Activated naive CD4-positive, alpha-beta T cell treated with anti-CD3 and anti-CD28 coated beads, Interleukin-2, amount 50 U/mL, for 72 hours (primary cell): ENCODE measurements at regions not wholly inside any gene's neighbourhood (a gene's known extent, or its start where the extent isn't known, plus 50 kb on each side); places are given as distances from the start of the nearest gene placed in this dataset.

Experiments used
- ATAC-seq, 2 donors: fragments of 150-1000 bp; cut with Tn5 transposase; 2 replicates each; pipeline ENCODE4 v1.10.0; 2021; ENCODE audit warnings: mild to moderate bottlenecking in 2 of 2, moderate library complexity in 2 of 2
- DNase-seq, 2 donors: peaks; one replicate each; pipeline ENCODE4 v3.0.0; 2021 to 2022; ENCODE audit warnings: low spot score in 2 of 2
- H3K27ac Mint-ChIP-seq, 2 donors: one replicate each; pipeline ENCODE4 v1.8.0; 2022; ENCODE audit warnings: mild to moderate bottlenecking in 2 of 2, mixed read lengths in 2 of 2
- H3K36me3 Mint-ChIP-seq, 2 donors: one replicate each; pipeline ENCODE4 v1.8.0; 2022; ENCODE audit warnings: mixed read lengths in 2 of 2
- H3K9me3 Mint-ChIP-seq, 2 donors: one replicate each; pipeline ENCODE4 v1.8.0; 2022; ENCODE audit warnings: mixed read lengths in 2 of 2

DNA sequence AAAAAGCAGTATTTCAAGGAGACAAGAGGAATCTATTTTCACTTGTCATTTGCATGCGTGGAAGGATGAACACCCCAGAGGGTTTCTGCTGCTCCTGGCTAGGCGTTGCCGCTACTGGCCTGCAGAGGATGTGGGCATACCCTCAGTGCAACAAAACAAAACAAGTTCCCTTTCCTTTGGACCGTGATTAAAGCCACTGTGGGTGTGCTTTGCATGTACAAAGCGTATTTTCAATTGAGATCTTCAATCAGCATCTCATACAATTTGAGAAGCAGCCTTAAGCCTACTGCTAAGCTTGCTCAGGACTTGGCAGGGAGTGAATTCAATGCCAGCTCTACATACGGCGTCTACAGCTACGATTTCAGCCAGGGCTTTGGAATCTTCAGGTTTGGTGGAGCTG, 298.4 kb downstream of the LPIN1 start:
- no peak overlapping the region for H3K27ac Mint-ChIP-seq
- H3K9me3 Mint-ChIP-seq = peaks cover 15 to 17% of the 10 kb centered on the region in 2 donors
- ATAC-seq (peak in 1 of 2 donors; percentile 45), DNase-seq (no peak)
- peaks cover 15 to 16% of the 10 kb centered on the region in 2 donors for H3K36me3 Mint-ChIP-seq

DNA sequence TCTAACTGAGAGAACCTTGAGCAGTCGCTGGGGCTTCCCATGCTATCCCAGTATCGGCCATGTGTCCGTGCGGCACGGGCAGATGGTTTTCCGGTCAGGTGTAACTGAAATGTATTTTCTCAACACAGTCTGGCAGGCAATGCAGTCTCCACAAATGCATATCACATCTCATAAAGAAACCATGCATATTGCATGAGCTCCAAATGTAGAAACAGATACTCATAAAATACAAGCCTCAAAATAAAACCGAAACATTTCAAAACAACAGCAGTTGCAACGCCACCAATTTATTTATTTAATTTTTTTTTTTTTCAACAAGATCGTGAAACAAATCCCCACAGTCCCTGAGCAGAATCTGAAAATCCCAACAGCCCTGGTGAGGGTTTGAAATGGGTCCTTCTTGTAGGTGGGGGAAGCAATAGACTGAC, 299.4 kb downstream of the LPIN1 start:
- H3K9me3 Mint-ChIP-seq = peaks cover 8 to 9% of the 10 kb centered on the region in 2 donors
- no peak for ATAC-seq

DNA sequence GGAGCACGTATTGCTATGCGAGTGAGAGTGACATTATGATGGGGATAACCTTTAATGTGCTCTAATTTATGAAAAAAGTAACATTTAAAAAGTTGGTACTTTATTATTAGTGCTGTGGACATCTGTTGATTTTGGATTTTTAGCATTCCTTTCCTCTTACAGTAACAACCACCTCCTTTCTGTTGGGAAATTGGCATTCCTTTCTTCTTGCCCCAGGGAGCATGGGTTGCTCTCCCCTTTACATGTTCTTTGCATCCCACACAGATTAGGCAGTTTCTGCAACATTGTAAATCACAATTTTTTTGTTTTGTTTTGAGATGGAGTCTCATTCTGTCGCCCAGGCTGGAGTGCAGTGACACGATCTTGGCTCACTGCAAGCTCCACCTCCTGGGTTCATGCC, 300.2 kb downstream of the LPIN1 start:
- H3K9me3 Mint-ChIP-seq = peaks cover 2 to 3% of the 10 kb centered on the region in 2 donors
- no peak overlapping the region for H3K27ac Mint-ChIP-seq
- ATAC-seq (no peak), DNase-seq (no peak)
- H3K36me3 Mint-ChIP-seq = peaks cover 0 to 1% of the 10 kb centered on the region in 2 donors

More for the DNA sequence above, 299.4 kb downstream of the LPIN1 start:
- DNase-seq = no peak
- no peak overlapping the region for H3K27ac Mint-ChIP-seq
- peaks cover 5 to 8% of the 10 kb centered on the region in 2 donors for H3K36me3 Mint-ChIP-seq

DNA sequence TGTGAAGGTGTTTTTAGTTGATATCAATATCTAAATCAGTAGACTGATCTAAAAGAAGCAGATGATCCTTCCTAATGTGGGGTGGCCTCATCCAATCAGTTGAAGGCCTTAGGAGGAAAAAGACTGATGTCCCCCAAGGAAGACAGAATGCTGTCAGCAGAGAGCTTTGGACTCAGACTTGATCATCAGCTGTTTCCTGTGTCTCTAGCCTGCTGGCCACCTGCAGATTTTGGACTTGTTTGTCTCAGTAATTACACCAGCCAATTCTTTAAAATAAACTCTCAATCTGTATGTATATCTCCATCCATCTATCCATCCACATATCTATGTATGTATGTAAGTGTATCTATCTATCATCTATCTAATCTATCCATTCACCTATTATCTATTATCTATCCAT, 301.3 kb downstream of the LPIN1 start:
- DNase-seq = no peak
- H3K36me3 Mint-ChIP-seq = no peaks in the 10 kb centered on the region
- H3K9me3 Mint-ChIP-seq = no peaks in the 10 kb centered on the region
- no peak overlapping the region for H3K27ac Mint-ChIP-seq
- no peak for ATAC-seq

DNA sequence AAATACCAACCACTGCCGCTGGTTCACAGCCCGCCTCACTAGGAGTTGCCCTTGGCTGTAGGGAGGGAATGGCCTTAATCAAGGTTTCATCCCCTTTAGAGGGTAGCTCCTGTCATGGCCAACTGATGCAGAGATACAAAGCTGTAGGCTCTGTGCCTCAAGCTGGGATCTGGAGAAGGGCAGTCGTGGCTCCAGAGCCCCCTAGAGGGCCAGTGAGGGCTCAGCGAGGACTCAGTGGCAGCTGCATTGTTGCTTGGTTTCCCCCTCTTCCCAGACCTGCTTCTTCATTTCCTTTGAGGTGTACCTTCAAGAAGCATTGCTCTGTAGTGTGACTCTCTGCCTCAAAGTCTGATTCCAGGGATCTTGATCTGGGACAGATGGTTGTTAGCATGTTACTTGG, 302.1 kb downstream of the LPIN1 start:
- ATAC-seq (peak in 1 of 2 donors; percentile 58), DNase-seq (no peak)
- Mint-ChIP-seq H3K9me3 (peaks cover 0 to 1% of the 10 kb centered on the region in 2 donors), H3K36me3 (peaks cover 0 to 5% of the 10 kb centered on the region in 2 donors), H3K27ac (no peak overlapping the region)

GRCh38 chr2:12050396-12050795, 304.0 kb downstream of the LPIN1 start:
- DNase-seq (no peak), ATAC-seq (peak in 1 of 2 donors; percentile 82)
- H3K27ac Mint-ChIP-seq = no peak overlapping the region
- H3K36me3 Mint-ChIP-seq = peaks cover 0 to 9% of the 10 kb centered on the region in 2 donors
- H3K9me3 Mint-ChIP-seq = peaks cover 0 to 5% of the 10 kb centered on the region in 2 donors

DNA sequence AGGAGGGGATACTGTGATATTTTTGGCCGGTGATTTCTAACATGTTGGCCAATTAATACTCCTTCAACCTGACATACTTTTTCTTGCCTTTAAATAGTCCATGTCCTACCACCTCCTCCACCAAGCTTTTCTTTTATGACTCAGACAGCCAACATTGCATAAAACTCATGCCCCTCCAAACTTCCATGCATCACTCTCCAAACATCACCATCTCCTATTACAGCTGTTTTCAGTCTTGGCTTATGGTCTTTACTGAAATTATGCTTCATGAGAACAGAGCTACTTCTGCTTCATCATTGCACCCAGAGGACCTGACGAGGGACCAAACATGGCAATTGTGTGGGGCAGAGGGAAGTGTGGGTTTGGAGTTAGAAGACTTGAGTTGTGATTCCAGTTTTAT, 305.4 kb downstream of the LPIN1 start:
- DNase-seq (no peak), ATAC-seq (no peak)
- Mint-ChIP-seq H3K36me3 (peaks cover 0 to 15% of the 10 kb centered on the region in 2 donors), H3K27ac (no peak overlapping the region), H3K9me3 (peaks cover 0 to 11% of the 10 kb centered on the region in 2 donors)

DNA sequence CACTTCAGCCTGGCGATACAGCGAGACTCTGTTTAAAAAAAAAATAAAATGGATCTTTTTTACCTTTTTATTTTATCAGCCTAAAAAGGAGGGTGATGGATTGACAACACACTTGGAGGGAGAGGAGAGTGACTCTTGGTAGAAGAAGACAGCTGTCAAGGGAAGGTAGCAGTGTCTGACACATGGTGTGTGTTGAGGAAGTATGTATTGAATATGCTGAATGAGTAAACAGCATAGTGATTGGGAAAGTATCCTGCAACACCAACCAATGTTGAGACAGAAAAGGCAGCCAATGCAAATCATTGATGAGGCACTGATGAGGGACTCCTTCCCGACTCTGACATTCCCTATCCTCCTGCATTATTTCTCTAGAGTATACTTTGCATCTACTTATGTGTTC, 306.4 kb downstream of the LPIN1 start:
- Mint-ChIP-seq H3K36me3 (peaks cover 0 to 15% of the 10 kb centered on the region in 2 donors), H3K9me3 (peaks cover 0 to 11% of the 10 kb centered on the region in 2 donors), H3K27ac (no peak overlapping the region)
- ATAC-seq (no peak), DNase-seq (no peak)

DNA sequence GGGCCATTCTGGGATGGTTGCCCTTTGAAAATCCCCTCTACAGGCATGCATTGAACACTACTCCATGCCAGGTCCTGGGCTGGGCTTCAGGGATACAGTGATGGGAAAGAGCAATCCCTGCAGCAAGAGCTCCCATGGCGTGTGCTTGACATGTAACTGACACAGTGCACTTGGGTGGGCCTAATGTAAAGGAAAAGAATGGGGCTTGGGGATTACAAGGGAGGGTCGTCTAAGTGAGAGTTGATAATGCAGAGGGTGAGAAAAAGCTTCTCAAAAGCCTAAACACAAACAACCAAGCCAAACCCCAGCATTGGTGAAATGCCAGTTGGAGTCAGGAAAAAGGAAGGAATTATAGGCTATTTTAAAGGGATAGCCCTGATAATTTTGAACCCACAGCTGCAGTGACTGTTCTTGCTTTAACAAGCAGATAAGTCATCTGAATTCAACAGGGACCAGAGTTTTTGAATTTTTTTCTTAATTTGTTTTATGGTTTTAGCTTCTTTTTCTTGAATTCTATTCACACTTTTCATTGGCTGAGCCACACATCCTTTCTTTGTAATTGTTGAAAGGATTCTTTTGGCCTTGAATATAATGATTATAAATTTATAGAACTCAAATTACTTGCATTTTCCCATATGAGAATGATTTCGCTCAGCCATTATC, 308.7 kb downstream of the LPIN1 start:
- DNase-seq = no peak
- no peak for ATAC-seq
- Mint-ChIP-seq H3K9me3 (peaks cover 0 to 11% of the 10 kb centered on the region in 2 donors), H3K27ac (no peak overlapping the region), H3K36me3 (peaks cover 0 to 15% of the 10 kb centered on the region in 2 donors)

DNA sequence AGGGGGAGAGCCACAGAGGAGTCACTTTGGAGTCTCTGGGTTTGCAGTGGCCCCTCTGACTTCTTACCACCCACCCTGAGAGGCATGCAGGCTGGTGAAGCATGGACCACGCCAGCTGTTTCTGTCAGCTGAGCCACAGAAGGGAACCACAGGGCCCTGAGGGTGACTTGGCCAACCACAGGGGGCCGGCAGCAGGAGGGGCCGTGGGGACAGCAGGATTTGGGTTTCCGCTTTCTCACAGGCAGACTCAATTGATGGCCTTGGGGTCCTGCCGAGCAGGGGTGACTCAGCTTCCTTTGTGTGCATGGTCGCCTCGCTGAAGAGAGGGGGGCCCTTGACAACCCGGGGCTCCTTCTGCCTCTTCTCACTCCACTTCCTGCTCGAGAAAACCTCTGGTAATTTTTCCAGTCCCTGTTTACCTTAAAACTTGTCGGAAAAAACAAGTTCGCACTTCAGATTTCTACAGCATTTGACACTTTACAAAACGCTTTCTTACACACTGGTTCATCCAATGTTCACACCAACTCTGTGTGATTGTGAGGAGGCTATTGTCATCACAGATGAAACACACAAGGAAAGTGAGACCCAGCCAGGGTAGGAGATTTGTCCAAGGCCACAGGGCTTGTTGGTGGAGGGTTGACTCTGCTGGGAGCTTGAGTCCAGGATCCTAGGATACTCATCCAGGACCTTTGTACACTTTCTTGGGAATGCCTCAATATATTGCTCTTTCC, 311.2 kb downstream of the LPIN1 start:
- ATAC-seq = peak in 1 of 2 donors; percentile 70
- H3K27ac Mint-ChIP-seq = no peak overlapping the region
- DNase-seq = no peak
- H3K36me3 Mint-ChIP-seq = peaks cover 0 to 15% of the 10 kb centered on the region in 2 donors
- peaks cover 0 to 11% of the 10 kb centered on the region in 2 donors for H3K9me3 Mint-ChIP-seq

GRCh38 chr2:12059616-12060441, 313.4 kb downstream of the LPIN1 start:
- H3K9me3 Mint-ChIP-seq = peaks cover 3 to 17% of the 10 kb centered on the region in 2 donors
- H3K36me3 Mint-ChIP-seq = peaks cover 4 to 14% of the 10 kb centered on the region in 2 donors
- ATAC-seq (no peak), DNase-seq (no peak)
- H3K27ac Mint-ChIP-seq = no peak overlapping the region

DNA sequence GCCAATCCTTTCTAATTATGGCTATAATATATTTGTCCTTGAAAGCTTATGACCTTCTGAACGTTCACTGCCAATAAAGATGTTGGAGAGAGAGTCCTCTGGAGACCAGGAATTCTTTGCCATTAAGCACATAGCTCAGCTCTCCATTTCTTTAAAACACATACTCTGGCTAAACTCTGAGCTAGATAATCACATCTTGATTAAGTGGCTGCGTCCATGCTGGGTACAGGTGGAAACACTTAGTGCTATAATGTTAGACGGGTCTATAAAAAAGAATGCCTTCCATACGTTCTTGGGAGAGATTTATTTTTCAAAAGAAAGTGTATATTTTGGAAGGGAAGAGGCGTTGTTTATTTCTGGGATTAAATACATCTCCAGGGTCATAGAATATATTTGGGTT, 314.5 kb downstream of the LPIN1 start:
- ATAC-seq = no peak
- H3K36me3 Mint-ChIP-seq = peaks cover 4 to 10% of the 10 kb centered on the region in 2 donors
- peaks cover 3 to 13% of the 10 kb centered on the region in 2 donors for H3K9me3 Mint-ChIP-seq

GRCh38 chr2:12061286-12062052, 315.0 kb downstream of the LPIN1 start:
- ATAC-seq (no peak), DNase-seq (no peak)
- Mint-ChIP-seq H3K9me3 (peaks cover 3 to 11% of the 10 kb centered on the region in 2 donors), H3K36me3 (peaks cover 4 to 8% of the 10 kb centered on the region in 2 donors), H3K27ac (no peak overlapping the region)

More for the DNA sequence above, 314.5 kb downstream of the LPIN1 start:
- H3K27ac Mint-ChIP-seq = no peak overlapping the region
- DNase-seq = no peak

DNA sequence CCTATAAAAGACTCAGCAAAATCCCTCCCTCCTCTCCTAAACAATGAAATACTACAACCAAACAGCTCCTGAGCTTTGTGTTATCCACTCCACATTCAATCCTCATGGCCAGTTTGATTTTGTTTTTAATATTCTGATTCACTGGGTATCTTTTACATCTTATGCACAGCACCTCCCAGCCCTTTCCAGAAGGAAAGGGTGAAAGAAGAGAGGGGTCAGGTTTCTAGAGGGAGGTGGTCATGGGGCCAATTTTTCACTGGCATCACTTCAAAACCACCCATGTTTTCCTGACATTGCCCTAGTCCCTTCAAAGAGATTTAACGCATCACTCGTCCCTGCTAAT, 315.6 kb downstream of the LPIN1 start:
- H3K27ac Mint-ChIP-seq = no peak overlapping the region
- no peak for DNase-seq
- no peak for ATAC-seq
- peaks cover 4 to 8% of the 10 kb centered on the region in 2 donors for H3K36me3 Mint-ChIP-seq
- H3K9me3 Mint-ChIP-seq = peaks cover 3 to 11% of the 10 kb centered on the region in 2 donors

DNA sequence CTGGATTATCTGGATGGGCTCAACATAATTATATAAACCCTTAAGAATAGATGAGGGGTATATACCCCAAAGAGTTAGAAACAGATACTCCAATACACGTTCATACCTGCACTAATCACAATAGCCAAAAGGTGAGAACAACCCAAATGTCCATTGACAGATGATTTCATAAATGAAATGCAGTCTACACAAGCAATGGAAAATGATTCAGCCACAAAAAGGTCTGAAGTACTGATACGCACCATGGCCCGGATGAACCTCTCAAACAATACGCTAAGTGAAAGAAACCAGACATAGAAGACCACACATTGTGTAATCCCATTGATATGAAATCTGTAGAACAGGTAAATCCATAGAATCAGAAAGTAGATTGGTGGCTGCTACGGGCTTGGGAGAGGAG, 316.8 kb downstream of the LPIN1 start:
- DNase-seq (no peak), ATAC-seq (no peak)
- Mint-ChIP-seq H3K27ac (no peak overlapping the region), H3K36me3 (peaks cover 4 to 8% of the 10 kb centered on the region in 2 donors), H3K9me3 (peaks cover 3 to 11% of the 10 kb centered on the region in 2 donors)

GRCh38 chr2:12064153-12064552, 317.7 kb downstream of the LPIN1 start:
- H3K27ac Mint-ChIP-seq = no peak overlapping the region
- H3K36me3 Mint-ChIP-seq = peaks cover 4 to 8% of the 10 kb centered on the region in 2 donors
- peaks cover 3 to 11% of the 10 kb centered on the region in 2 donors for H3K9me3 Mint-ChIP-seq
- no peak for DNase-seq
- ATAC-seq = no peak
